WTC11 (cell line): ENCODE measurements at regions not wholly inside any gene's neighbourhood (a gene's known extent, or its start where the extent isn't known, plus 50 kb on each side); places are given as distances from the start of the nearest gene placed in this dataset.

Experiments used
- E2F1 ChIP-seq: sonication (generic); formaldehyde crosslinking; IDR thresholded peaks from 2 replicates; pipeline ENCODE4 v1.8.0; 2022; ENCODE audit warnings: mild to moderate bottlenecking, missing genetic modification reagents
- FOXK1 ChIP-seq: sonication (generic); formaldehyde crosslinking; IDR thresholded peaks from 2 replicates; pipeline ENCODE4 v1.8.0; 2022; ENCODE audit warnings: mild to moderate bottlenecking, moderate library complexity, missing genetic modification reagents
- FOXP4 ChIP-seq: sonication (generic); formaldehyde crosslinking; IDR thresholded peaks from 2 replicates; pipeline ENCODE4 v1.8.0; 2022; ENCODE audit warnings: mild to moderate bottlenecking, missing genetic modification reagents
- MAX ChIP-seq: sonication (generic); formaldehyde crosslinking; IDR thresholded peaks from 2 replicates; pipeline ENCODE4 v1.8.0; 2022; ENCODE audit warnings: mild to moderate bottlenecking, missing genetic modification reagents
- NR2C2 ChIP-seq: sonication (generic); formaldehyde crosslinking; IDR thresholded peaks from 2 replicates; pipeline ENCODE4 v1.8.0; 2022; ENCODE audit warnings: mild to moderate bottlenecking, missing genetic modification reagents
- PRDM15 ChIP-seq: sonication (generic); formaldehyde crosslinking; IDR thresholded peaks from 2 replicates; pipeline ENCODE4 v1.8.0; 2022; ENCODE audit warnings: missing genetic modification reagents
- PREB ChIP-seq: sonication (generic); formaldehyde crosslinking; IDR thresholded peaks from 2 replicates; pipeline ENCODE4 v1.8.1; 2022; ENCODE audit warnings: mild to moderate bottlenecking, missing genetic modification reagents, moderate library complexity, borderline replicate concordance
- STAT6 ChIP-seq: sonication (generic); formaldehyde crosslinking; conservative IDR thresholded peaks from 2 replicates; pipeline ENCODE4 v1.8.1; 2023; ENCODE audit warnings: mild to moderate bottlenecking, low read depth, missing genetic modification reagents, moderate library complexity
- ZNF138 ChIP-seq: sonication (generic); formaldehyde crosslinking; conservative IDR thresholded peaks from 2 replicates; pipeline ENCODE4 v1.8.1; 2022; ENCODE audit warnings: mild to moderate bottlenecking, moderate library complexity, missing genetic modification reagents
- TF ChIP-seq, protein P1 (sequence below): fragments of 200-600 bp; IDR thresholded peaks from 2 replicates; pipeline ENCODE4 v1.8.0; 2022; ENCODE audit warnings: antibody characterized with exemption
- TF ChIP-seq, protein P2 (sequence below): sonication (generic); formaldehyde crosslinking; IDR thresholded peaks from 2 replicates; pipeline ENCODE4 v1.8.1; 2023; ENCODE audit warnings: mild to moderate bottlenecking, missing genetic modification reagents

DNA sequence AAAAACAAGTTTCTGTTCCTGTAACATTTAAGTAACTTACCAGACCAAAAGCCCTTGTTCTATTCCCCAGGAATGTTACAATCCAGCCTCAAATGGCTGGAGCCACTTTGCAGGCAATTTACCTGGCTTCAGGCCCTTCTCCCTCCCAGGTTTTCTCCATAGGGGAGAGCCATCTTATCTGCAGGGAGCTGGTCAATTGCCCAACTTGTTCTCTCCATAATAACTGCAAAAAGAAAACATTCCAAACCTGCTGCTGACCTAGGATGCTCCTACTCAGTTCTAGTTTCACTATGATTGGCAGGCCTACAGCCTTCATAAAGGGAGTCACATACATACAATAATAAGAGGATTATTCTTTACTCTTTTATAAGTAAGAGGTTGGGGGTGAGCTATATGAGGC, 670.7 kb downstream of the PCDH7 start:
- TF ChIP-seq PRDM15 (CRISPR knock-in tag) (no peak), MAX (CRISPR knock-in tag) (no peak), NR2C2 (no peak), FOXK1 (CRISPR knock-in tag) (no peak), PREB (CRISPR knock-in tag) (no peak), FOXP4 (no peak), E2F1 (no peak), STAT6 (CRISPR knock-in tag) (no peak), ZNF138 (CRISPR knock-in tag) (no peak)
- TF ChIP-seq, protein P1, sequence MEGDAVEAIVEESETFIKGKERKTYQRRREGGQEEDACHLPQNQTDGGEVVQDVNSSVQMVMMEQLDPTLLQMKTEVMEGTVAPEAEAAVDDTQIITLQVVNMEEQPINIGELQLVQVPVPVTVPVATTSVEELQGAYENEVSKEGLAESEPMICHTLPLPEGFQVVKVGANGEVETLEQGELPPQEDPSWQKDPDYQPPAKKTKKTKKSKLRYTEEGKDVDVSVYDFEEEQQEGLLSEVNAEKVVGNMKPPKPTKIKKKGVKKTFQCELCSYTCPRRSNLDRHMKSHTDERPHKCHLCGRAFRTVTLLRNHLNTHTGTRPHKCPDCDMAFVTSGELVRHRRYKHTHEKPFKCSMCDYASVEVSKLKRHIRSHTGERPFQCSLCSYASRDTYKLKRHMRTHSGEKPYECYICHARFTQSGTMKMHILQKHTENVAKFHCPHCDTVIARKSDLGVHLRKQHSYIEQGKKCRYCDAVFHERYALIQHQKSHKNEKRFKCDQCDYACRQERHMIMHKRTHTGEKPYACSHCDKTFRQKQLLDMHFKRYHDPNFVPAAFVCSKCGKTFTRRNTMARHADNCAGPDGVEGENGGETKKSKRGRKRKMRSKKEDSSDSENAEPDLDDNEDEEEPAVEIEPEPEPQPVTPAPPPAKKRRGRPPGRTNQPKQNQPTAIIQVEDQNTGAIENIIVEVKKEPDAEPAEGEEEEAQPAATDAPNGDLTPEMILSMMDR: no peak
- TF ChIP-seq, protein P2, sequence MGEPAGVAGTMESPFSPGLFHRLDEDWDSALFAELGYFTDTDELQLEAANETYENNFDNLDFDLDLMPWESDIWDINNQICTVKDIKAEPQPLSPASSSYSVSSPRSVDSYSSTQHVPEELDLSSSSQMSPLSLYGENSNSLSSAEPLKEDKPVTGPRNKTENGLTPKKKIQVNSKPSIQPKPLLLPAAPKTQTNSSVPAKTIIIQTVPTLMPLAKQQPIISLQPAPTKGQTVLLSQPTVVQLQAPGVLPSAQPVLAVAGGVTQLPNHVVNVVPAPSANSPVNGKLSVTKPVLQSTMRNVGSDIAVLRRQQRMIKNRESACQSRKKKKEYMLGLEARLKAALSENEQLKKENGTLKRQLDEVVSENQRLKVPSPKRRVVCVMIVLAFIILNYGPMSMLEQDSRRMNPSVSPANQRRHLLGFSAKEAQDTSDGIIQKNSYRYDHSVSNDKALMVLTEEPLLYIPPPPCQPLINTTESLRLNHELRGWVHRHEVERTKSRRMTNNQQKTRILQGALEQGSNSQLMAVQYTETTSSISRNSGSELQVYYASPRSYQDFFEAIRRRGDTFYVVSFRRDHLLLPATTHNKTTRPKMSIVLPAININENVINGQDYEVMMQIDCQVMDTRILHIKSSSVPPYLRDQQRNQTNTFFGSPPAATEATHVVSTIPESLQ (CRISPR knock-in tag): no peak
